ENCODE measurements at regions not wholly inside any gene's neighbourhood (a gene's known extent, or its start where the extent isn't known, plus 50 kb on each side); places are given as distances from the start of the nearest gene placed in this dataset.

- WGBS, 2 donors = 97 to 98% methylated on average over 6 of the region's 6 CpGs
- no peak for DNase-seq
- Histone ChIP-seq H3K27me3 (no peaks in the 10 kb centered on the region), H3K9me3 (no peaks in the 10 kb centered on the region), H3K4me3 (replicated peaks in 1 of 3) (no peak overlapping the region), H3K4me1 (peaks cover 32 to 51% of the 10 kb centered on the region in 2 donors), H3K27ac (peak overlapping the region in 1 of 3 donors; percentile 6), H3K36me3 (no peaks in the 10 kb centered on the region)
- intact Hi-C loops (cut with DNase I) = no loop called here
- TF ChIP-seq POLR2A (IDR thresholded peaks at IDR 0.05) (no peak), CTCF (IDR thresholded peaks at IDR 0.05) (no peak)
Observed at GRCh38 chr3:141430316-141430715, 56.5 kb upstream of the RASA2 start.

- DNase-seq = no peak
- Histone ChIP-seq H3K4me3 (replicated peaks in 1 of 3) (no peak overlapping the region), H3K27ac (peak overlapping the region in 2 of 3 donors; percentile 1 to 33), H3K36me3 (no peaks in the 10 kb centered on the region), H3K27me3 (no peaks in the 10 kb centered on the region), H3K4me1 (peaks cover 22 to 46% of the 10 kb centered on the region in 2 donors), H3K9me3 (no peaks in the 10 kb centered on the region)
- 49 to 58% methylated on average over 18 of the region's 18 CpGs for WGBS, 2 donors
- intact Hi-C loops (cut with DNase I) = no loop called here
- TF ChIP-seq POLR2A (IDR thresholded peaks at IDR 0.05) = no peak
- no peak for TF ChIP-seq CTCF (IDR thresholded peaks at IDR 0.05)
Observed at GRCh38 chr3:141431411-141432378, 55.1 kb upstream of the RASA2 start.

- H3K4me1 ChIP-seq = peaks cover 12 to 42% of the 10 kb centered on the region in 2 donors
- TF ChIP-seq CTCF (IDR thresholded peaks at IDR 0.05) (no peak), POLR2A (IDR thresholded peaks at IDR 0.05) (no peak)
- 93 to 99% methylated on average over 2 of the region's 2 CpGs for WGBS, 2 donors
- H3K27ac ChIP-seq = no peak overlapping the region
- no peaks in the 10 kb centered on the region for H3K27me3 ChIP-seq
- no peak overlapping the region for H3K4me3 ChIP-seq (replicated peaks in 1 of 3)
- intact Hi-C loops (cut with DNase I) = no loop called here
- no peak for DNase-seq
- no peaks in the 10 kb centered on the region for H3K9me3 ChIP-seq
- H3K36me3 ChIP-seq = no peaks in the 10 kb centered on the region
Observed at GRCh38 chr3:141432904-141433303, 53.9 kb upstream of the RASA2 start.

- Histone ChIP-seq H3K4me1 (peaks cover 10 to 29% of the 10 kb centered on the region in 2 donors), H3K4me3 (replicated peaks in 1 of 3) (no peak overlapping the region), H3K27ac (no peak overlapping the region), H3K27me3 (no peaks in the 10 kb centered on the region), H3K36me3 (no peaks in the 10 kb centered on the region), H3K9me3 (no peaks in the 10 kb centered on the region)
- intact Hi-C loops (cut with DNase I) = no loop called here
- 89 to 96% methylated on average over 2 of the region's 2 CpGs for WGBS, 2 donors
- TF ChIP-seq CTCF (IDR thresholded peaks at IDR 0.05) (no peak), POLR2A (IDR thresholded peaks at IDR 0.05) (no peak)
- no peak for DNase-seq
Observed at GRCh38 chr3:141434255-141434654, 52.6 kb upstream of the RASA2 start.

GRCh38 chr3:141436180-141436579 is 50.6 kb upstream of the RASA2 start:
- Histone ChIP-seq H3K9me3 (no peaks in the 10 kb centered on the region), H3K36me3 (no peaks in the 10 kb centered on the region), H3K4me1 (peaks cover 24 to 30% of the 10 kb centered on the region in 2 donors), H3K27me3 (no peaks in the 10 kb centered on the region), H3K27ac (no peak overlapping the region), H3K4me3 (replicated peaks in 1 of 3) (no peak overlapping the region)
- intact Hi-C loops (cut with DNase I) = no loop called here
- TF ChIP-seq POLR2A (IDR thresholded peaks at IDR 0.05) (no peak), CTCF (IDR thresholded peaks at IDR 0.05) (no peak)
- no peak for DNase-seq
- WGBS, 2 donors = 78 to 83% methylated on average over 3 of the region's 3 CpGs

Measured in thyroid gland (tissue), 4 donors.